ENCODE measurements at regions not wholly inside any gene's neighbourhood (a gene's known extent, or its start where the extent isn't known, plus 50 kb on each side); places are given as distances from the start of the nearest gene placed in this dataset.

GRCh38 chr10:114885443-114885842 is 52.6 kb upstream of the TRUB1 start:
- H3K9me3 Mint-ChIP-seq (ENCODE audit: low read depth), result peaks cover 2% of the 10 kb centered on the region
- no peaks in the 10 kb centered on the region for H3K36me3 Mint-ChIP-seq (ENCODE audit: insufficient read depth)
- TF ChIP-seq, protein P1, sequence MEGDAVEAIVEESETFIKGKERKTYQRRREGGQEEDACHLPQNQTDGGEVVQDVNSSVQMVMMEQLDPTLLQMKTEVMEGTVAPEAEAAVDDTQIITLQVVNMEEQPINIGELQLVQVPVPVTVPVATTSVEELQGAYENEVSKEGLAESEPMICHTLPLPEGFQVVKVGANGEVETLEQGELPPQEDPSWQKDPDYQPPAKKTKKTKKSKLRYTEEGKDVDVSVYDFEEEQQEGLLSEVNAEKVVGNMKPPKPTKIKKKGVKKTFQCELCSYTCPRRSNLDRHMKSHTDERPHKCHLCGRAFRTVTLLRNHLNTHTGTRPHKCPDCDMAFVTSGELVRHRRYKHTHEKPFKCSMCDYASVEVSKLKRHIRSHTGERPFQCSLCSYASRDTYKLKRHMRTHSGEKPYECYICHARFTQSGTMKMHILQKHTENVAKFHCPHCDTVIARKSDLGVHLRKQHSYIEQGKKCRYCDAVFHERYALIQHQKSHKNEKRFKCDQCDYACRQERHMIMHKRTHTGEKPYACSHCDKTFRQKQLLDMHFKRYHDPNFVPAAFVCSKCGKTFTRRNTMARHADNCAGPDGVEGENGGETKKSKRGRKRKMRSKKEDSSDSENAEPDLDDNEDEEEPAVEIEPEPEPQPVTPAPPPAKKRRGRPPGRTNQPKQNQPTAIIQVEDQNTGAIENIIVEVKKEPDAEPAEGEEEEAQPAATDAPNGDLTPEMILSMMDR (IDR thresholded peaks at IDR 0.05; ENCODE audit: unreplicated experiment), result no peak
- DNase-seq (ENCODE audit: low spot score, unreplicated experiment), result no peak
- H3K4me3 Mint-ChIP-seq (ENCODE audit: low read depth), result no peak overlapping the region
- no peaks in the 10 kb centered on the region for H3K27me3 Mint-ChIP-seq
- peaks cover 15% of the 10 kb centered on the region for H3K4me1 Mint-ChIP-seq (ENCODE audit: low read depth)
- no peak overlapping the region for H3K27ac Mint-ChIP-seq
